Lung (tissue), 11 donors: ENCODE measurements at regions not wholly inside any gene's neighbourhood (a gene's known extent, or its start where the extent isn't known, plus 50 kb on each side); places are given as distances from the start of the nearest gene placed in this dataset.

ENCODE experiments used
- ATAC-seq: fragments of 200-7000 bp; cut with Tn5 transposase; one replicate; pipeline ENCODE4 v1.9.1; 2020; ENCODE audit warnings: moderate number of reproducible peaks; ENCODE audit not compliant: insufficient read depth, low FRiP score
- DNase-seq, 3 donors: peaks; one replicate each; pipeline ENCODE4 v3.0.0-alpha.2; 2013 to 2017
- H3K27ac ChIP-seq, 2 donors: one replicate each; pipeline ENCODE4 v1.5.1; 2013; ENCODE audit warnings: mild to moderate bottlenecking in 2 of 2, moderate library complexity in 2 of 2, control low read depth in 1 of 2, inconsistent platforms in 1 of 2, low read depth in 1 of 2, low read length in 1 of 2
- H3K27me3 ChIP-seq, 3 donors: one replicate each; pipeline ENCODE4 v1.5.1; 2013; ENCODE audit warnings: low read length in 2 of 3; ENCODE audit not compliant: control insufficient read depth in 3 of 3, insufficient read depth in 3 of 3
- H3K36me3 ChIP-seq, 4 donors: one replicate each; pipeline ENCODE4 v1.5.1; 2013; ENCODE audit warnings: low read length in 4 of 4, mild to moderate bottlenecking in 1 of 4, moderate library complexity in 1 of 4; ENCODE audit not compliant: control insufficient read depth in 4 of 4, insufficient read depth in 4 of 4
- H3K4me1 ChIP-seq, 5 donors: one replicate each; pipeline ENCODE4 v1.5.1; 2013; ENCODE audit warnings: low read length in 5 of 5, mild to moderate bottlenecking in 2 of 5, moderate library complexity in 1 of 5; ENCODE audit not compliant: control insufficient read depth in 5 of 5, insufficient read depth in 5 of 5
- H3K4me3 ChIP-seq: one replicate; pipeline ENCODE4 v1.5.1; 2013; ENCODE audit warnings: mild to moderate bottlenecking, control low read depth, moderate library complexity
- H3K9ac ChIP-seq, 2 donors: one replicate each; pipeline ENCODE4 v1.5.1; 2013; ENCODE audit warnings: low read length in 2 of 2, control low read depth in 1 of 2; ENCODE audit not compliant: insufficient read depth in 1 of 2
- H3K9me3 ChIP-seq, 4 donors: one replicate each; pipeline ENCODE4 v1.5.1; 2013; ENCODE audit warnings: low read length in 3 of 4, mild to moderate bottlenecking in 1 of 4, moderate library complexity in 1 of 4; ENCODE audit not compliant: control insufficient read depth in 4 of 4, insufficient read depth in 3 of 4
- WGBS, 2 donors: extraction: QIAGEN DNeasy Blood & Tissue Kit; methylation state at CpG; one replicate each; pipeline ENCODE4 v1.1.7; 2013; 5-methylcytosine and 5-hydroxymethylcytosine counted together
- TF ChIP-seq, protein P1 (sequence below): IDR thresholded peaks from 2 replicates; pipeline ENCODE4 v1.5.1; 2012; ENCODE audit warnings: mild to moderate bottlenecking; ENCODE audit errors: control extremely low read depth, extremely low read depth
- donor health status: control.
- donor health status: control.
- donor health status: Bipolar disorder and iron deficiency.
- donor health status: healthy.
- donor health status: DM: yes; HTN: yes; CAD: no.

- H3K9ac ChIP-seq: no peak overlapping the region
- DNase-seq (no peak), ATAC-seq (no peak)
- no peak overlapping the region for H3K4me3 ChIP-seq
- TF ChIP-seq, protein P1, sequence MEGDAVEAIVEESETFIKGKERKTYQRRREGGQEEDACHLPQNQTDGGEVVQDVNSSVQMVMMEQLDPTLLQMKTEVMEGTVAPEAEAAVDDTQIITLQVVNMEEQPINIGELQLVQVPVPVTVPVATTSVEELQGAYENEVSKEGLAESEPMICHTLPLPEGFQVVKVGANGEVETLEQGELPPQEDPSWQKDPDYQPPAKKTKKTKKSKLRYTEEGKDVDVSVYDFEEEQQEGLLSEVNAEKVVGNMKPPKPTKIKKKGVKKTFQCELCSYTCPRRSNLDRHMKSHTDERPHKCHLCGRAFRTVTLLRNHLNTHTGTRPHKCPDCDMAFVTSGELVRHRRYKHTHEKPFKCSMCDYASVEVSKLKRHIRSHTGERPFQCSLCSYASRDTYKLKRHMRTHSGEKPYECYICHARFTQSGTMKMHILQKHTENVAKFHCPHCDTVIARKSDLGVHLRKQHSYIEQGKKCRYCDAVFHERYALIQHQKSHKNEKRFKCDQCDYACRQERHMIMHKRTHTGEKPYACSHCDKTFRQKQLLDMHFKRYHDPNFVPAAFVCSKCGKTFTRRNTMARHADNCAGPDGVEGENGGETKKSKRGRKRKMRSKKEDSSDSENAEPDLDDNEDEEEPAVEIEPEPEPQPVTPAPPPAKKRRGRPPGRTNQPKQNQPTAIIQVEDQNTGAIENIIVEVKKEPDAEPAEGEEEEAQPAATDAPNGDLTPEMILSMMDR: no peak
- H3K36me3 ChIP-seq: no peaks in the 10 kb centered on the region
- no peaks in the 10 kb centered on the region for H3K4me1 ChIP-seq
- WGBS, 2 donors: 62 to 67% methylated on average over 3 of the region's 3 CpGs
- no peaks in the 10 kb centered on the region for H3K9me3 ChIP-seq
- no peaks in the 10 kb centered on the region for H3K27me3 ChIP-seq
- H3K27ac ChIP-seq: no peak overlapping the region
These were observed 194.3 kb upstream of the IGFBP3 start for GRCh38 chr7:46115410-46115809.

DNA sequence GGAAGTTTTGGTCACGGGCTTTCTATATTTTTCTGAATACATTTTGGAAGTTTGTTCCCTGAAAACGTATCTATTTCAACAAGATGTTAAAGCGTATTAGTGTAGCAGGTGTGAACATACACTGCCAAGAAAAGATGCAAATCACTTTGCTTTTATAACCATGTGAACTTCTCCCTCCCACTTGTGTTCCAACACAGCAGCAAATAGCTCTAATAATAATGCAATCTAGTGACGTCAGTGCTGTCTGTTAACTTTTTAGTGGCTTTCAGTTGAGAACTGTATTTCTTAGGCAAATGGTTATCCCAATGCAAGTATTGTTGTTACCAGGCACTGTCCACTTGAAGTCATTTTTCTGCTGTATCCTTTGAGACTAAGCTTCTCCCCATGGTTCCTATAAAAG is 188.4 kb upstream of the IGFBP3 start:
- Histone ChIP-seq H3K9me3 (no peaks in the 10 kb centered on the region), H3K27me3 (no peaks in the 10 kb centered on the region), H3K4me3 (no peak overlapping the region), H3K27ac (no peak overlapping the region), H3K36me3 (no peaks in the 10 kb centered on the region), H3K9ac (no peak overlapping the region), H3K4me1 (no peaks in the 10 kb centered on the region)
- ATAC-seq (no peak), DNase-seq (no peak)
- WGBS, 2 donors: 83 to 90% methylated on average over 4 of the region's 4 CpGs
- TF ChIP-seq, protein P1: no peak

DNA sequence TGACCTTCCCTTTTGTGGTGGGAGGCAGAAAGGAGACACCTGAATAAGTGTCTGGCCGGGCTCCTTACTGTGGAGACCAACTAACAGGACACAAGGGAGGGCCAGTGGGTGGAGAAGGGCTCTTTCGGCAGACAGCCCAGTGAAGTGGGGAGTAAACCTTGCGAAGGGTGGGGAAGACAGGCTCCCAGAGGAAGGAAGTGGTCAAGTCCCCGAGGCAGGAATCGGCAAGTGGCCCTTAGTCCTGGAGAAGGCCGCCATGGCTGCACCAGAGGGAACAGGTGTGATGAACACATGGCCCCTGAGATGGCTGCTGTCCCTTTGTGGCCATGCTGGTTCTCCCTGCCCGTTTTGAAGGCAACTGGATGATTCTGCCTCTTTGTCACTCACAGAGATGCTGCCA is 187.2 kb upstream of the IGFBP3 start:
- Histone ChIP-seq H3K4me3 (no peak overlapping the region), H3K9ac (no peak overlapping the region), H3K27ac (no peak overlapping the region), H3K4me1 (no peaks in the 10 kb centered on the region), H3K9me3 (no peaks in the 10 kb centered on the region), H3K27me3 (no peaks in the 10 kb centered on the region), H3K36me3 (no peaks in the 10 kb centered on the region)
- DNase-seq (no peak), ATAC-seq (no peak)
- TF ChIP-seq, protein P1: no peak
- WGBS, 2 donors: 72 to 82% methylated on average over 7 of the region's 7 CpGs

DNA sequence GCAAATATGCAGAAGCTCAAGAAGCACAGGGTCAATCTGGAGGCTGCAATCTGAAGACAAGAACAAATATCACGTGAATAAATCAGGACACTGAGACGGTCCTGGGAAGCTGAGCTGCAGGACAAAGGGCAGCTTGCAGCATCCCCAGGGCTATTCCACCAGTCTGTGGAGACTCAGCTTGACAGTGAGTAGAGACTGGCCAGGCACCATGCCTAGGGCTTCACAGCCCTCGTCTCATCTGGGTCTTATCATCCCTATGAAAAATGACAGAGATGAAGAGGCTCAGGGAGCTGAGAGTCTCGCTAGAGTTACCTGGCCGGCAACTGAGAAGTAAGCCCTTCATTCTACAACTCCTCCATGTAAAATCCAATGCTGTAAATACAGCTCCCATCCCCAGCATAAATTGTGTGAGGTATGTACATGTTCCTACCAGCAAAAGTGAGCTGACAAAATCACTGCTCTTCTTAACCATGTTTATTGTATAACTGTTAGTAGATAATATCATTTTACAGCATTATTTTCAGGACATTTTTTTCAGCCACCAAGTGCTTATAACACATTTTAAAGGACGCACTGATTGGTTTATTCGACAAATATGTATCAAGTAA is 186.6 kb upstream of the IGFBP3 start:
- Histone ChIP-seq H3K27me3 (no peaks in the 10 kb centered on the region), H3K9ac (no peak overlapping the region), H3K36me3 (no peaks in the 10 kb centered on the region), H3K27ac (no peak overlapping the region), H3K4me1 (no peaks in the 10 kb centered on the region), H3K9me3 (no peaks in the 10 kb centered on the region), H3K4me3 (no peak overlapping the region)
- 84 to 88% methylated on average over 7 of the region's 7 CpGs for WGBS, 2 donors
- no peak for ATAC-seq
- TF ChIP-seq, protein P1: no peak
- no peak for DNase-seq
